GM23338 (cell line): ENCODE measurements at regions not wholly inside any gene's neighbourhood (a gene's known extent, or its start where the extent isn't known, plus 50 kb on each side); places are given as distances from the start of the nearest gene placed in this dataset.

Experiments
- ATAC-seq: fragments of 200-7000 bp; cut with Tn5 transposase; 3 replicates; pipeline ENCODE4 v1.9.1; 2020
- DNase-seq: peaks from one replicate; pipeline ENCODE4 v3.0.0-alpha.2; 2015; ENCODE audit warnings: low spot score
- H2AFZ ChIP-seq: fragments of 200-600 bp; sonication (generic); 2 replicates; pipeline ENCODE4 v1.8.0; 2016; ENCODE audit warnings: antibody characterized with exemption, mild to moderate bottlenecking, moderate library complexity
- H3F3A ChIP-seq: fragments of 200-600 bp; sonication (generic); replicated peaks from 2 replicates; pipeline ENCODE4 v1.8.0; 2017; ENCODE audit warnings: antibody characterized with exemption, mixed run types, low read depth
- H3K27ac ChIP-seq: fragments of 200-600 bp; sonication (generic); 2 replicates; pipeline ENCODE4 v1.6.1; 2016; ENCODE audit warnings: low read depth
- H3K27me3 ChIP-seq: fragments of 200-600 bp; sonication (generic); 2 replicates; pipeline ENCODE4 v1.8.0; 2016; ENCODE audit warnings: mild to moderate bottlenecking, mixed run types, moderate library complexity; ENCODE audit not compliant: insufficient read depth
- H3K36me3 ChIP-seq: fragments of 200-600 bp; sonication (generic); 2 replicates; pipeline ENCODE4 v1.8.0; 2016; ENCODE audit warnings: mild to moderate bottlenecking; ENCODE audit not compliant: insufficient read depth
- H3K4me1 ChIP-seq: fragments of 200-600 bp; sonication (generic); 2 replicates; pipeline ENCODE4 v1.8.0; 2016; ENCODE audit warnings: mild to moderate bottlenecking, moderate library complexity; ENCODE audit not compliant: insufficient read depth
- H3K4me2 ChIP-seq: fragments of 200-600 bp; sonication (generic); 2 replicates; pipeline ENCODE4 v1.7.1; 2017; ENCODE audit warnings: mixed run types
- H3K4me3 ChIP-seq: fragments of 200-600 bp; sonication (generic); 2 replicates; pipeline ENCODE4 v1.6.1; 2016; ENCODE audit warnings: mixed run types
- H3K79me2 ChIP-seq: fragments of 200-600 bp; sonication (generic); replicated peaks from 2 replicates; pipeline ENCODE4 v1.8.0; 2017; ENCODE audit warnings: mild to moderate bottlenecking; ENCODE audit not compliant: insufficient read depth
- H3K9me2 ChIP-seq: fragments of 200-600 bp; sonication (generic); 2 replicates; pipeline ENCODE4 v1.8.0; 2017; ENCODE audit not compliant: insufficient read depth
- H4K20me1 ChIP-seq: fragments of 200-600 bp; sonication (generic); replicated peaks from 2 replicates; pipeline ENCODE4 v1.8.0; 2017; ENCODE audit warnings: mild to moderate bottlenecking; ENCODE audit not compliant: insufficient read depth
- H3K27ac Mint-ChIP-seq: 2 replicates; pipeline ENCODE4 v1.8.0; 2020; ENCODE audit warnings: inconsistent platforms, mild to moderate bottlenecking, moderate library complexity, mixed read lengths
- H3K27me3 Mint-ChIP-seq: 3 replicates; pipeline ENCODE4 v1.8.0; 2022; ENCODE audit warnings: low read depth, mild to moderate bottlenecking, moderate library complexity, mixed read lengths, inconsistent platforms; ENCODE audit not compliant: insufficient read depth, poor library complexity
- H3K36me3 Mint-ChIP-seq: 3 replicates; pipeline ENCODE4 v1.8.0; 2021; ENCODE audit warnings: low read depth, mild to moderate bottlenecking, inconsistent platforms, moderate library complexity, mixed read lengths
- H3K4me1 Mint-ChIP-seq: 3 replicates; pipeline ENCODE4 v1.8.0; 2020; ENCODE audit warnings: mild to moderate bottlenecking, inconsistent platforms, mixed read lengths
- H3K4me3 Mint-ChIP-seq: 3 replicates; pipeline ENCODE4 v1.8.0; 2021; ENCODE audit warnings: moderate library complexity, mild to moderate bottlenecking, inconsistent platforms, mixed read lengths
- H3K9me3 Mint-ChIP-seq: 3 replicates; pipeline ENCODE4 v1.8.0; 2020; ENCODE audit warnings: moderate library complexity, mild to moderate bottlenecking, inconsistent platforms, mixed read lengths
- CREB1 ChIP-seq: fragments of 250-450 bp; sonication (Bioruptor Pico); IDR thresholded peaks from 2 replicates; pipeline ENCODE4 v1.5.0; 2020; ENCODE audit warnings: low read depth, mild to moderate bottlenecking, moderate library complexity
- ETS1 ChIP-seq: IDR thresholded peaks from 2 replicates; pipeline ENCODE4 v1.6.1; 2016; ENCODE audit warnings: antibody characterized with exemption
- EZH2 ChIP-seq: fragments of 200-600 bp; sonication (generic); IDR thresholded peaks from one replicate; pipeline ENCODE4 v1.8.0; 2017; ENCODE audit warnings: antibody characterized with exemption, mild to moderate bottlenecking, low read depth; ENCODE audit not compliant: unreplicated experiment
- JUNB ChIP-seq: IDR thresholded peaks from one replicate; pipeline ENCODE4 v1.6.1; 2016; ENCODE audit warnings: antibody characterized with exemption; ENCODE audit not compliant: unreplicated experiment
- NANOG ChIP-seq: IDR thresholded peaks from 2 replicates; pipeline ENCODE4 v1.6.1; 2016; ENCODE audit warnings: antibody characterized with exemption, borderline replicate concordance
- STAT1 ChIP-seq: IDR thresholded peaks from one replicate; pipeline ENCODE4 v1.6.1; 2016; ENCODE audit warnings: antibody characterized with exemption; ENCODE audit not compliant: unreplicated experiment
- ZNF331 ChIP-seq: fragments of 250-450 bp; sonication (Bioruptor Pico); IDR thresholded peaks from 2 replicates; pipeline ENCODE4 v1.5.0; 2020; ENCODE audit warnings: low read depth, mild to moderate bottlenecking, moderate library complexity
- TF ChIP-seq, protein P1 (sequence below): fragments of 250-450 bp; sonication (Bioruptor Pico); IDR thresholded peaks from 2 replicates; pipeline ENCODE4 v1.5.0; 2020; ENCODE audit warnings: mild to moderate bottlenecking, moderate library complexity

GRCh38 chr18:8958660-8959059 is 143.8 kb upstream of the NDUFV2 start:
- Histone ChIP-seq H3K79me2 (no peaks in the 10 kb centered on the region), H3K4me1 (peaks cover 26% of the 10 kb centered on the region; the same call in 1 of the 2 replicates), H3K4me2 (0 out of 2 replicates have a peak overlapping the region, but pooled peaks have one; percentile 30), H3K27me3 (no peaks in the 10 kb centered on the region), H2AFZ (no peak overlapping the region), H3F3A (no peaks in the 10 kb centered on the region), H4K20me1 (no peaks in the 10 kb centered on the region), H3K27ac (no peak overlapping the region), H3K36me3 (no peaks in the 10 kb centered on the region), H3K9me2 (peaks cover 8% of the 10 kb centered on the region), H3K4me3 (no peak overlapping the region)
- no peak overlapping the region for H3K27ac Mint-ChIP-seq
- DNase-seq = no peak
- no peak overlapping the region for H3K4me3 Mint-ChIP-seq
- peaks cover 24% of the 10 kb centered on the region; the same call in 2 of the 3 replicates for H3K36me3 Mint-ChIP-seq
- H3K9me3 Mint-ChIP-seq = peaks cover 15% of the 10 kb centered on the region; the same call in 2 of the 3 replicates
- TF ChIP-seq STAT1 (no peak), EZH2 (no peak), ETS1 (no peak), CREB1 (no peak), NANOG (no peak), JUNB (no peak), ZNF331 (CRISPR knock-in tag) (no peak)
- H3K4me1 Mint-ChIP-seq = peaks cover 31% of the 10 kb centered on the region
- no peak for ATAC-seq
- peaks cover 6% of the 10 kb centered on the region for H3K27me3 Mint-ChIP-seq

- Histone ChIP-seq H3K27me3 (no peaks in the 10 kb centered on the region), H3K27ac (no peak overlapping the region), H2AFZ (no peak overlapping the region), H3K36me3 (no peaks in the 10 kb centered on the region), H3K79me2 (no peaks in the 10 kb centered on the region), H3F3A (no peaks in the 10 kb centered on the region), H3K4me2 (peak overlapping the region; percentile 30), H3K9me2 (peaks cover 8% of the 10 kb centered on the region), H4K20me1 (no peaks in the 10 kb centered on the region), H3K4me1 (peaks cover 26% of the 10 kb centered on the region; the same call in 1 of the 2 replicates), H3K4me3 (0 out of 2 replicates have a peak overlapping the region, but pooled peaks have one; percentile 17)
- ATAC-seq (peak; percentile 89), DNase-seq (peak; percentile 60)
- Mint-ChIP-seq H3K36me3 (peaks cover 17% of the 10 kb centered on the region; the same call in 1 of the 3 replicates), H3K27me3 (peaks cover 6% of the 10 kb centered on the region), H3K9me3 (peaks cover 15% of the 10 kb centered on the region; the same call in 2 of the 3 replicates), H3K4me1 (peaks cover 31% of the 10 kb centered on the region), H3K27ac (no peak overlapping the region), H3K4me3 (no peak overlapping the region)
- TF ChIP-seq STAT1 = no peak
- TF ChIP-seq, protein P1, sequence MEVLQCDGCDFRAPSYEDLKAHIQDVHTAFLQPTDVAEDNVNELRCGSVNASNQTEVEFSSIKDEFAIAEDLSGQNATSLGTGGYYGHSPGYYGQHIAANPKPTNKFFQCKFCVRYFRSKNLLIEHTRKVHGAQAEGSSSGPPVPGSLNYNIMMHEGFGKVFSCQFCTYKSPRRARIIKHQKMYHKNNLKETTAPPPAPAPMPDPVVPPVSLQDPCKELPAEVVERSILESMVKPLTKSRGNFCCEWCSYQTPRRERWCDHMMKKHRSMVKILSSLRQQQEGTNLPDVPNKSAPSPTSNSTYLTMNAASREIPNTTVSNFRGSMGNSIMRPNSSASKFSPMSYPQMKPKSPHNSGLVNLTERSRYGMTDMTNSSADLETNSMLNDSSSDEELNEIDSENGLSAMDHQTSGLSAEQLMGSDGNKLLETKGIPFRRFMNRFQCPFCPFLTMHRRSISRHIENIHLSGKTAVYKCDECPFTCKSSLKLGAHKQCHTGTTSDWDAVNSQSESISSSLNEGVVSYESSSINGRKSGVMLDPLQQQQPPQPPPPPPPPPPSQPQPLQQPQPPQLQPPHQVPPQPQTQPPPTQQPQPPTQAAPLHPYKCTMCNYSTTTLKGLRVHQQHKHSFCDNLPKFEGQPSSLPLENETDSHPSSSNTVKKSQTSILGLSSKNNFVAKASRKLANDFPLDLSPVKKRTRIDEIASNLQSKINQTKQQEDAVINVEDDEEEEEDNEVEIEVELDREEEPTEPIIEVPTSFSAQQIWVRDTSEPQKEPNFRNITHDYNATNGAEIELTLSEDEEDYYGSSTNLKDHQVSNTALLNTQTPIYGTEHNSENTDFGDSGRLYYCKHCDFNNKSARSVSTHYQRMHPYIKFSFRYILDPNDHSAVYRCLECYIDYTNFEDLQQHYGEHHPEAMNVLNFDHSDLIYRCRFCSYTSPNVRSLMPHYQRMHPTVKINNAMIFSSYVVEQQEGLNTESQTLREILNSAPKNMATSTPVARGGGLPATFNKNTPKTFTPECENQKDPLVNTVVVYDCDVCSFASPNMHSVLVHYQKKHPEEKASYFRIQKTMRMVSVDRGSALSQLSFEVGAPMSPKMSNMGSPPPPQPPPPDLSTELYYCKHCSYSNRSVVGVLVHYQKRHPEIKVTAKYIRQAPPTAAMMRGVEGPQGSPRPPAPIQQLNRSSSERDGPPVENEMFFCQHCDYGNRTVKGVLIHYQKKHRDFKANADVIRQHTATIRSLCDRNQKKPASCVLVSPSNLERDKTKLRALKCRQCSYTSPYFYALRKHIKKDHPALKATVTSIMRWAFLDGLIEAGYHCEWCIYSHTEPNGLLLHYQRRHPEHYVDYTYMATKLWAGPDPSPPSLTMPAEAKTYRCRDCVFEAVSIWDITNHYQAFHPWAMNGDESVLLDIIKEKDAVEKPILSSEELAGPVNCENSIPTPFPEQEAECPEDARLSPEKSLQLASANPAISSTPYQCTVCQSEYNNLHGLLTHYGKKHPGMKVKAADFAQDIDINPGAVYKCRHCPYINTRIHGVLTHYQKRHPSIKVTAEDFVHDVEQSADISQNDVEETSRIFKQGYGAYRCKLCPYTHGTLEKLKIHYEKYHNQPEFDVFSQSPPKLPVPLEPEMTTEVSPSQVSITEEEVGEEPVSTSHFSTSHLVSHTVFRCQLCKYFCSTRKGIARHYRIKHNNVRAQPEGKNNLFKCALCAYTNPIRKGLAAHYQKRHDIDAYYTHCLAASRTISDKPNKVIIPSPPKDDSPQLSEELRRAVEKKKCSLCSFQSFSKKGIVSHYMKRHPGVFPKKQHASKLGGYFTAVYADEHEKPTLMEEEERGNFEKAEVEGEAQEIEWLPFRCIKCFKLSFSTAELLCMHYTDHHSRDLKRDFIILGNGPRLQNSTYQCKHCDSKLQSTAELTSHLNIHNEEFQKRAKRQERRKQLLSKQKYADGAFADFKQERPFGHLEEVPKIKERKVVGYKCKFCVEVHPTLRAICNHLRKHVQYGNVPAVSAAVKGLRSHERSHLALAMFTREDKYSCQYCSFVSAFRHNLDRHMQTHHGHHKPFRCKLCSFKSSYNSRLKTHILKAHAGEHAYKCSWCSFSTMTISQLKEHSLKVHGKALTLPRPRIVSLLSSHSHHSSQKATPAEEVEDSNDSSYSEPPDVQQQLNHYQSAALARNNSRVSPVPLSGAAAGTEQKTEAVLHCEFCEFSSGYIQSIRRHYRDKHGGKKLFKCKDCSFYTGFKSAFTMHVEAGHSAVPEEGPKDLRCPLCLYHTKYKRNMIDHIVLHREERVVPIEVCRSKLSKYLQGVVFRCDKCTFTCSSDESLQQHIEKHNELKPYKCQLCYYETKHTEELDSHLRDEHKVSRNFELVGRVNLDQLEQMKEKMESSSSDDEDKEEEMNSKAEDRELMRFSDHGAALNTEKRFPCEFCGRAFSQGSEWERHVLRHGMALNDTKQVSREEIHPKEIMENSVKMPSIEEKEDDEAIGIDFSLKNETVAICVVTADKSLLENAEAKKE = no peak
- TF ChIP-seq ETS1 = no peak
- TF ChIP-seq CREB1 = no peak
- no peak; the same call in 1 of the 2 replicates for TF ChIP-seq NANOG
- TF ChIP-seq JUNB = no peak
Observed at GRCh38 chr18:8959551-8960135, 142.9 kb upstream of the NDUFV2 start.
